ENCODE measurements at regions not wholly inside any gene's neighbourhood (a gene's known extent, or its start where the extent isn't known, plus 50 kb on each side); places are given as distances from the start of the nearest gene placed in this dataset.

DNA sequence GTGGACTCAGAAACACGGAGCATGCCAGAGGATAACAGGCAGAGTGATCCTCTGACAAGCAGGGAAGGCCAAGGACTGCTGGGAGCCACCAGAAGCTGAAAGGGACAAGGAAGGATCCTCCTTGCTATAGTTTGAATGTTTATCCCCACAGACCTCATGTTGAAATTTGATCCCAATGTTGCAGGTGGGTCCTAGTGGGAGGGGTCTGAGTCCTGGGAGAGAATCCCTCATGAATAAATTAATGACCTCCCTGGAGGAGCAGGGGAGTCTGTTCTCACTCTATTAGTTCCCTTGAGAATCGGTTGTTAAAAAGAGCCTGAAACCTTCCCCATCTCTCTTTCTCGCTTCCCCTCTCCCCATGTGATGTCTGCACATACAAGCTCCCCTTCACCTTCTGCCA is 124.4 kb downstream of the FBXO15 start:
- FAIRE-seq (no peak), DNase-seq (ENCODE audit: low spot score in 2 of 2) (no peak)

GRCh38 chr18:74019864-74020263 is 127.8 kb downstream of the FBXO15 start:
- no peak for DNase-seq (ENCODE audit: low spot score in 2 of 2)

DNA sequence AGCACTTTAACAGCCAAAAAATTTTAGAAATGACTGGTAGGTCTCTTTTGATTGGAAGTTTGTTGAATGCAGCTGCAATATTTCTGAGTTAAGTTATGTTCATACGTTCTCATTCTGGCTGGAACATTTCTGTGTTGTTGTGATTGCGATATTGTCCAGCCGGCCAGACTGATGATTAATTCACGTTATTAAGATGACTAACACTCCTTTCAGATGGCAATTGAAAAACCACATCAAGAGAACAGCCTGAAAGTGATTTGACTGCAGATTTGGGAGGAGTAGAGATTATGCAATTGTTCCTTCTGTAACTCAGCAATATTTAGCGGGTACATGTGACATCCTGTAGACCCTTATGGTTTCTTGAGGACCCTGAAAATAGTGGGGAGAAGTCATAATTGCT is 133.7 kb downstream of the FBXO15 start:
- DNase-seq (ENCODE audit: low spot score in 2 of 2) (no peak), FAIRE-seq (no peak)

More at GRCh38 chr18:74019864-74020263, 127.8 kb downstream of the FBXO15 start:
- no peak for FAIRE-seq

DNA sequence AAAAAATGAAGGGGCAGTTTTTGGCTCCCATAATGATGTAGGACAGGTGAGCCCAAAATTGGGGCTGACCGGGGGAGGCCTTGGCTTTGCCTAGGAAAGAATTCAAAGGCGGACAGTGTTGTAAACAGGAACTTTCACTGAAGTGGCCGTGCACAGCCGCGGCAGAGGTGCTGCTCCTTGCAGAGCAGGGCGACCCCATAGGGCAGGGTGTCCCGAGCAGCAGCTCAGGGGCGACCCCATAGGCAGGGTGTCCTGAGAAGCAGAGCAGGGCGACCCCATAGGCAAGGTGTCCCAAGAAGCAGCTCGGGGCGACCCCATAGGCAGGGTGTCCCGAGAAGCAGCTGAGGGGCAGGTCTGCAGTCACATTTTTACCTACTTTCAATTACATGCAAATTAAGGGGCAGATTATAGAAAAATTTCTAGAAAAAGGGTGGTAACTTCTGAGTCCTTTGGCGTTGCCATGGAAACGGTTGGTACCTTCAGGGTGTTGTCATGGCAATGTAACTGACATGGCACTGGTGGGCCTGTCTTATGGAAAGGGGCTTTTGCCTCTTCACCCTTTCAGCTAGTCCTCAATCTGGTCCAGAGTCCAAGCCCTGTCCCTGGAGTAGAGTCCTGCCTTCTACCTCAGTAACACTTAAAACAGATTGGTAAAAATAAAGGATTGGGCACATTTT is 134.5 kb downstream of the FBXO15 start:
- no peak for DNase-seq (ENCODE audit: low spot score in 2 of 2)
- FAIRE-seq = no peak

- FAIRE-seq = no peak
- DNase-seq (ENCODE audit: low spot score in 2 of 2) = no peak
These were observed 141.5 kb downstream of the FBXO15 start for GRCh38 chr18:74006143-74006542.

DNA sequence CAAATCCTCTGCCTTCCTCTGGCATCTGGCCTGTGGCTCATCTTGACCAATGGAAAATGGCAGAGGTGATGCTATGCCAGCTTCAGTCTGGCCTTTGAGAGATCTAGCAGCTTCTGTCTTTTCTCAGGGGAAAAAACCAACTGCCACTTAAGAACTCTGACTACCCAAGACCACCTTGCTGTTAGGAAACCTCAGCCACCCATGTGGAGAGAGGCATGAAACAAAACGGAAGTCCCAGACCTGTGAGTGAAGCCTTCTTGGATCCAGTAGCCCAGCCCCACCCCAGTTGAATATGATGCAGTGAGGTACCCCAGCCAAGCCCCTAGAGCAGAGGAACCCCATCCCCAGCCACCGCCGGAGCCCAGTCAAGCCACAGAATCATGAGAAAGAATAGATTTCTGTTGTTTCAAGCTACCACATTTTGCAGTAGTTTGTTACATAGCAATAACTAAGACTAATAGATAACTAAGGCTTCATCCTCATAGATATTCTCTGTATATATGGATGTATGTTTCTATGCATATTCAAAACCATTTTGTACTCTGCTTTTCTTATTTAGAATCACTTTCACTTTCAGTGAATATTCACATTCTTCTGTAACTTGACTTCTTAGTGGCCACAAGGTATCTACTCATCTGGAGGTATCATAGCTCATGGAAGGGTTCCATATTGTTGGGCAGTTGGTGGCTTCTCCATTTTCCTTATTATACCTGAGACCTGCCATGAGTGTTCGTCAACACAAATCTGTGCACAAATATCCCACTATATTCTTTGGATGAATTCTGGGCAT is 142.1 kb downstream of the FBXO15 start:
- DNase-seq (ENCODE audit: low spot score in 2 of 2) (no peak), FAIRE-seq (no peak)

GRCh38 chr18:73992242-73993022 is 155.2 kb downstream of the FBXO15 start:
- DNase-seq (ENCODE audit: low spot score in 2 of 2) (no peak), FAIRE-seq (no peak)

GRCh38 chr18:73991570-73991969 is 156.1 kb downstream of the FBXO15 start:
- FAIRE-seq (no peak), DNase-seq (ENCODE audit: low spot score in 2 of 2) (no peak)

GRCh38 chr18:73990258-73990657 is 157.4 kb downstream of the FBXO15 start:
- DNase-seq (ENCODE audit: low spot score in 2 of 2) (no peak), FAIRE-seq (no peak)

DNA sequence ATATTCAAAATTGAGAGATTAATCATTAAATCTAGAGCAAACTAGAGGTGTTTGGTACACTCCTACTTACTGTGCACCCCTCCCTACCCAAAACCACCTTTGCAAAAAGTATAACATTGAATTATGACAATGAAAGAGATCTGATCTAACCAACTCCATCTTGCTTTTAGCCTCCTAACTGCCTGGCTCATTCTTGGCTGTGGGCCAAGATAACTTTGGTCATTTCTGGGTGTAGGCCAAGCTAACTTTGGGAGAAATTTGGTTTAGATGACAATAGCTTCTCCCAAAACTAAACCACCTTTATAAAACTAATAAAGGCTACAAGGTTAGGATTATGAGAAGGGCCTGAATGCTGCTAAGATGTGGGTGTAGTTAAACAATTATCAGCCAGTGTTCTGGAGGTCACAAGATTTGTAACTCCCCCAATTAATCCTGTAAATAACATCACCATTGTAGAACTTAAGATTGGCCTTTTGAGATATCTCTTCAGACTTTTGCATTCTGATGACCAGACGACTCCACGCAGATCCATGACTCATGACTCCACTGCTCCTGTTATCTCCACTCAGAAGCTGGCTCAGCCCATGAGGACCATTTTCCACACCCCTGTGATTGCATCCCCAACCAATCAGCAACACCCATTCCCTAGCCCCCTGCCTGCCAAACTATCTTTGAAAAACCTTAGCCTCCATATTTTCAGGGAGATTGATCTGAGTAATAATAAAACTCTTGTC is 160.2 kb downstream of the FBXO15 start:
- DNase-seq (ENCODE audit: low spot score in 2 of 2) = no peak
- FAIRE-seq = no peak

DNA sequence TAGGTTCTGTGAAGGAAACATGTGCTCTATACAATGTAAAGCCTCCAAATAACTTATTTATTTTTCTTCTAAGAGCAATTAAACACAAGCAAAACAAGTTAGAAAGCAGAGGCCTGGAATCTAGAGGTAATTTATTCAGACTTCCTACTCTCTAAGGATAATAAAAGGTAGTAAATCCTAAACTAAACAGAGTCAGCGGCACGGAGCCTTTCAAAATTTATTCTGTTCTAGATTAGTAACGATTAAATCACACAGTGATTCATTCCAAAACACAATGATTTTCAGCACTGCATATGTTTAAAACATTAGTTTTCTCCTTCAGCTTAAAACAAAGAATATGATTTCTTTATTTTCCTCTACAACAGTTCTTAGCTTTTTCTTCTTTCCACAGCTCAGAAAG is 160.9 kb downstream of the FBXO15 start:
- DNase-seq (ENCODE audit: low spot score in 2 of 2) (no peak), FAIRE-seq (no peak)

- no peak for DNase-seq (ENCODE audit: low spot score in 2 of 2)
- no peak for FAIRE-seq
These were observed 161.6 kb downstream of the FBXO15 start for GRCh38 chr18:73985855-73986625.

DNA sequence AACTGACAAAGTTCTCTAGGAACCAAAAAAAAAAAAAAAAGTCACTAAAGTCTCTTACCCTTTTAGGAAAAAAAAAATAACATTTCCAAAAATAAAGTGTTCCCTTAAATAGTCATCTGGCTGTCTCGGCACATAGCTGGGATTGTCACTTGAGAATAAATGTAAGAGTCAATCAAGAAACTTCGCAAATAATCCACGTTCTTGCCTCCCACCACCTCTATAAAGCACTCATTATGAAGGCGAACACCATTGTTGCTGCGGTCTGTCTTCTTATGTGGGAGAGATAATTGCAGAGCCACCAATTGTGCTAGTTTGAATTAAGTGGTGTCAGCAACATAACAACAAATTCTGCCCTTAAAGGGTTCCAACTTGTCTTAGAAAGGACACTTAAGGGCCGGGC is 163.7 kb downstream of the FBXO15 start:
- FAIRE-seq = no peak

GRCh38 chr18:73983496-73983895 is 164.1 kb downstream of the FBXO15 start:
- no peak for FAIRE-seq
- no peak for DNase-seq (ENCODE audit: low spot score in 2 of 2)

More for the DNA sequence above, 163.7 kb downstream of the FBXO15 start:
- DNase-seq (ENCODE audit: low spot score in 2 of 2) = no peak

DNA sequence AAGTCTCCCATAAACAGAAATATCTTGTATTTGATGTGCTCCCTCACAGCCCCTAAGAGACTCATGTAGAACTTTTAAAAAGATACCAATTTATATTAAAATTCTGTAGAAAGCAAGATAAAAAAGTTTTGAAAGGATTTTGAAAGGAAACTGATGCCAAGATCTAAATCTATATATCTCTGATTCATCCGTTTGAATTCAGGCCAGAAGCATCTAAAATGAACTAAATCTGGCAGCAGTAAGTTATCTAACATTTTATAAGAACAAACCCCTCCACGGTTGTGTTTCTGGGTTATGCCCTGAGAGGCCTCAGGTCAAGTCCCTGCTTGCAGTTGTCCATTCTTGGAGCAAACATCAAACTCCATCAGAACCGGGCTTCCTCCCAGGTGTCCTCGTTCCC is 165.8 kb downstream of the FBXO15 start:
- FAIRE-seq = no peak
- DNase-seq (ENCODE audit: low spot score in 2 of 2) = no peak

DNA sequence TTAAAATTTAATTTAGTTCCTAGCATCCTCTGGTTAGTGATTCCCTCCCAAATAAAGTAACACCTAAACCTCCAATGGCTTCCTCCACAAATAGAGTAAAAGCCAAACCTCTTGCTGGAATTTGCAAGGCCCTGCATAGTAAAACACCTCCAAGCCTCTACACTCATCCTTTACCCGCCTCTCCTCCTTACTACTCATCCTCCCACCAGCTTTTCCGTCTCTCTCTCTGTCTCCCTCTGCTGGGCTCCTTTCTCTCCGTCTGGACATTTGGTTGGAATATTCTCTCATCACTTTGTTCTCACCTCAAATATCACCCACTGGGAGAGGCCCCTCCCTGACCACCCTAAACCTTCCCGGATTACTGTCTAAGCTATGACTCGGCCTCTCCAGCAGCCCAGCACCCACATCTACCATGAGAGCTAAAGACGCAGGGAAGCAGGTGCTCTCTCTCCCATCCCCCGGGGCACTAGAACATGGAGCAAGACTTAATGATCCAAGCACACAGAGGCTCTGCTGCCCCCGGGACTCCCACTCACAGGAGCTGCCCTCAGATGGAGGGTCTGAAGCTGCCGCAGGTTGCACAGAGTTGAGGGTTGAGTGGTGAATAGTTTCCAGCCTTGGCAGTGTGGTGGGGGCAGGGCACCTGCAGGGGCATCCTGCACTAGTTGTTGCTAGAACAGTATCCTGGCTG is 167.2 kb downstream of the FBXO15 start:
- no peak for FAIRE-seq
- DNase-seq (ENCODE audit: low spot score in 2 of 2) = no peak

- DNase-seq (ENCODE audit: low spot score in 2 of 2) (no peak), FAIRE-seq (no peak)
These were observed 167.9 kb downstream of the FBXO15 start for GRCh38 chr18:73979742-73980141.

DNA sequence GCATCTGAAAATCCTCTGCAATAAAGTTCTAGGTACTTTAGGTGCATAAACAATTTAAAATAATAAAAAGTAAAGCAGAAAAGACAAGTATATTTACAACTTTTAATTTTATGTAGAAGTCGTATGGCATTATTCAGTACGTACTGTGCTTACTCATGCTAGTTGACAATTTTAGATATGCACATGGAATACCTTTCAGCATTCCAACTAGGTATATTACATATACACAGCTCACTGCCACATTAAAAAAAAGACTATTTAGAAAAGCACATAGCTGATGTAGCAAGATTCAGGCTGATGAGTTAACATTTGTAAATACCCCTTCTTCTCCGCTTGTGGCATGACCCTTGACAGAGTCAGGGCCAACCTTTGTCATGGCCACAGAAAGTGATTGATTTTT is 171.2 kb downstream of the FBXO15 start:
- no peak for FAIRE-seq

DNA sequence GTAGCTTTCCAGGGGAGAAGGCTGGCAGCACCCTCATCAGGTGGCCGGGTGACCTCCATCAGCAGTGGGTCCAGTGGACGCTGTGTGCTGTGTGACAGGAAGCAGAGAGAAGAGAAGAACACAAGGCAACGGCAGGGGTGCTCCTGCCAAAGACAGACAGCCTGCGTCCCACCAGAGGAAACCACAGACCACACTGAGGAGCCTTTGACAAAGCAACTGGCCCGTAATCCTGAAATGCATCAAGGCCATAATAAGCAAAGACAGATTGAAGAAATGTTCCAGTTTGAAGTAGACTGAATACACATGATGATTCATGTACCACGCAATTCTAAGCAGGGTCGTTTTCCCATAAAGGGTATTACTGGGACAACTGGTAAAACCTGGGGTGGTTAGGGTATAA is 172.4 kb downstream of the FBXO15 start:
- DNase-seq (ENCODE audit: low spot score in 2 of 2) = no peak
- FAIRE-seq = no peak

More for the DNA sequence above, 171.2 kb downstream of the FBXO15 start:
- no peak for DNase-seq (ENCODE audit: low spot score in 2 of 2)
